ENCODE measurements at regions not wholly inside any gene's neighbourhood (a gene's known extent, or its start where the extent isn't known, plus 50 kb on each side); places are given as distances from the start of the nearest gene placed in this dataset.
"Not testable (repeated sequence)": the region's sequence is repeated elsewhere in the genome, so short reads cannot be mapped to it uniquely, and the experiment has no call there.

- peak; percentile 6 for DNase-seq (ENCODE audit: low read depth)
These were observed 367.3 kb upstream of the CASK start for GRCh38 chrX:42290608-42291007.

GRCh38 chrX:42289492-42290385 is 366.4 kb upstream of the CASK start:
- DNase-seq (ENCODE audit: low read depth): no peak

GRCh38 chrX:42285681-42286080 is 362.3 kb upstream of the CASK start:
- DNase-seq (ENCODE audit: low read depth): not testable (repeated sequence)

- no peak for DNase-seq (ENCODE audit: low read depth)
These were observed 353.8 kb upstream of the CASK start for GRCh38 chrX:42276982-42277690.

- DNase-seq (ENCODE audit: low read depth): no peak
These were observed 350.8 kb upstream of the CASK start for GRCh38 chrX:42274151-42274550.

- no peak for DNase-seq (ENCODE audit: low read depth)
These were observed 350.0 kb upstream of the CASK start for GRCh38 chrX:42273387-42273786.

GRCh38 chrX:42269186-42269585 is 345.8 kb upstream of the CASK start:
- peak; percentile 11 for DNase-seq (ENCODE audit: low read depth)

GRCh38 chrX:42260854-42261253 is 337.5 kb upstream of the CASK start:
- DNase-seq (ENCODE audit: low read depth): no peak

- no peak for DNase-seq (ENCODE audit: low read depth)
These were observed 324.9 kb upstream of the CASK start for GRCh38 chrX:42248226-42248625.

- no peak for DNase-seq (ENCODE audit: low read depth)
These were observed 323.9 kb upstream of the CASK start for GRCh38 chrX:42247241-42247640.

- no peak for DNase-seq (ENCODE audit: low read depth)
These were observed 323.5 kb upstream of the CASK start for GRCh38 chrX:42246814-42247213.

- DNase-seq (ENCODE audit: low read depth): no peak
These were observed 318.6 kb upstream of the CASK start for GRCh38 chrX:42242004-42242403.

GRCh38 chrX:42241421-42241820 is 318.1 kb upstream of the CASK start:
- no peak for DNase-seq (ENCODE audit: low read depth)

GRCh38 chrX:42237956-42238355 is 314.6 kb upstream of the CASK start:
- no peak for DNase-seq (ENCODE audit: low read depth)

- DNase-seq (ENCODE audit: low read depth): no peak
These were observed 306.2 kb upstream of the CASK start for GRCh38 chrX:42229533-42229932.

- no peak for DNase-seq (ENCODE audit: low read depth)
These were observed 297.3 kb upstream of the CASK start for GRCh38 chrX:42220666-42221065.

- DNase-seq (ENCODE audit: low read depth): no peak
These were observed 296.7 kb upstream of the CASK start for GRCh38 chrX:42220083-42220482.

GRCh38 chrX:42219231-42219630 is 295.9 kb upstream of the CASK start:
- DNase-seq (ENCODE audit: low read depth): no peak

GRCh38 chrX:42195506-42195905 is 272.2 kb upstream of the CASK start:
- DNase-seq (ENCODE audit: low read depth): no peak

- no peak for DNase-seq (ENCODE audit: low read depth)
These were observed 266.2 kb upstream of the CASK start for GRCh38 chrX:42189576-42189975.

- DNase-seq (ENCODE audit: low read depth): no peak
These were observed 265.4 kb upstream of the CASK start for GRCh38 chrX:42188730-42189129.

GRCh38 chrX:42176789-42177188 is 253.4 kb upstream of the CASK start:
- no peak for DNase-seq (ENCODE audit: low read depth)

- DNase-seq (ENCODE audit: low read depth): no peak
These were observed 252.5 kb upstream of the CASK start for GRCh38 chrX:42175843-42176242.

Measured in EH (cell line).